H1 (cell line): ENCODE measurements at regions not wholly inside any gene's neighbourhood (a gene's known extent, or its start where the extent isn't known, plus 50 kb on each side); places are given as distances from the start of the nearest gene placed in this dataset.

Source experiments
- BRCA1 ChIP-seq: IDR thresholded peaks from 2 replicates; pipeline ENCODE4 v1.6.1; 2012; ENCODE audit warnings: low read depth, low read length, improper control_type of control experiment
- CEBPB ChIP-seq: IDR thresholded peaks from 2 replicates; pipeline ENCODE4 v1.6.1; 2012; ENCODE audit warnings: low read depth, low read length
- HDAC2 ChIP-seq, 2 experiments: fragments of 300-600 bp in 1 of 2; sonication (generic) in 1 of 2; IDR thresholded peaks; 2 replicates each; pipeline ENCODE4 v1.6.1; 2011 to 2012; ENCODE audit warnings: low read depth in 2 of 2, low read length in 2 of 2, mild to moderate bottlenecking in 2 of 2, moderate library complexity in 2 of 2, borderline replicate concordance in 1 of 2, inconsistent platforms in 1 of 2

- TF ChIP-seq HDAC2 (IDR thresholded peaks at IDR 0.05; ENCODE audit: borderline replicate concordance in 1 of 2, low read depth in 2 of 2, low read length in 2 of 2) (no peak), BRCA1 (no peak), CEBPB (no peak)
Observed at GRCh38 chr22:44426981-44427380, 71.1 kb downstream of the RTL6 start (continued).
